NCI-H1694 (cell line): ENCODE measurements at regions not wholly inside any gene's neighbourhood (a gene's known extent, or its start where the extent isn't known, plus 50 kb on each side); places are given as distances from the start of the nearest gene placed in this dataset.
A peak's percentile ranks its signal among the peaks of the same experiment; 100 is the strongest.

Source experiments
- DNase-seq: peaks from one replicate; lab custom pipeline; 2025; lab: John Stamatoyannopoulos, UW

DNA sequence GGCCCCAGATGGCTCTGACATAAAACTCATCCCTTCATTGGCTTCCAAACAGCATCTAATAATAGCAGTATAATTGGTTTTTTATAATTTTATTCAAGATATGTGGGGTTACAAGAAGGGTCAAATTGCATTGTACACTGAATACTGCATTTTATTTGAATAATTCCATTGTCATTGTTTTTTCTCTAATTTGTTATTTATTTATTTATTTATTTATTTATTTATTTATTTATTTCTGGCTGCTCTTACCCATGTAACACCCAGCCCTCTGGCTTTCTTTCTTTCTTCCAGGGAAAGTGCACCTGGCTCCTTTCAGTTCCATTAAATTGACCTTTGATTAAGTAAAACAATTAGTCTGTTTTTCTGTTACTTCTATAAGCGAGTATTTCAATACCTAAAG lies 210.1 kb downstream of the CDH9 start:
- DNase-seq = no peak

DNA sequence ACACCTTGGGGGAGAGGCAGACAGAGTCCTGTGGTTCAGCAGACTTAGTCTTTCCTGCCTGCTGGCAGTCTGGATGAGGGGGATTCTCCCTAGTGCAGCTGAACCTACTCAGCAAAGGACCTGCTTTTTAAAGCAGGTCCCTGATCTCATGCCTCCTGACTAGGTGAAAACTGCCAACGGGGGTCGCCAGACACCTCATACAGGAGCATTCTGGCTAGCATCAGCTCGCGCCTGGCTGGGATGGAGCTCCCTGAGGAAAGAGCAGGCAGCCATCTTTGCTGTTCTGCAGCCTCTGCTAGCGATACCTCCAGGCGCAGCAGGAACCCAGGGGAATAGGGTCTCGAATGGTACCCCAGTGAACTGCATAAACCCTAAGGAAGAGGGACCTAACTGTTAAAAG lies 225.2 kb downstream of the CDH9 start:
- no peak for DNase-seq

DNA sequence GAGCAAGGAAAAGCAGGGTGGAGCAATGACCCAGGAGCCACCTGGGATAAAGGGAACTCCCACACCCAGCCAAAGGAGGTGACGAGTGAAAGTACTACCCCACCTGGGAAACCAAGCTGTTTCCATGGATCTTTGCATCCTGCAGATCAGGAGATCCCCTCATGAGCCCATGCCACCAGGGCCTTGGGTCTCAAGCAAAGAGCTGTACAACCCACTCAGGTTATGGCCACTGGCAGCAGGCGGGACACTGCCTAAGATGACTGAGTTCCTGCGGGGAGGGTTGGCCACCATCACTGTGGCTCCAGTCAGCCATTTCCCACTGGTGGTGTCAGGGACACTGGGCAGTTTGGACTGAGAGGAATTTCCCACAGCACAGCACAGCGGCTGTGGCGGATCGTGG lies 225.7 kb downstream of the CDH9 start:
- DNase-seq = no peak

DNA sequence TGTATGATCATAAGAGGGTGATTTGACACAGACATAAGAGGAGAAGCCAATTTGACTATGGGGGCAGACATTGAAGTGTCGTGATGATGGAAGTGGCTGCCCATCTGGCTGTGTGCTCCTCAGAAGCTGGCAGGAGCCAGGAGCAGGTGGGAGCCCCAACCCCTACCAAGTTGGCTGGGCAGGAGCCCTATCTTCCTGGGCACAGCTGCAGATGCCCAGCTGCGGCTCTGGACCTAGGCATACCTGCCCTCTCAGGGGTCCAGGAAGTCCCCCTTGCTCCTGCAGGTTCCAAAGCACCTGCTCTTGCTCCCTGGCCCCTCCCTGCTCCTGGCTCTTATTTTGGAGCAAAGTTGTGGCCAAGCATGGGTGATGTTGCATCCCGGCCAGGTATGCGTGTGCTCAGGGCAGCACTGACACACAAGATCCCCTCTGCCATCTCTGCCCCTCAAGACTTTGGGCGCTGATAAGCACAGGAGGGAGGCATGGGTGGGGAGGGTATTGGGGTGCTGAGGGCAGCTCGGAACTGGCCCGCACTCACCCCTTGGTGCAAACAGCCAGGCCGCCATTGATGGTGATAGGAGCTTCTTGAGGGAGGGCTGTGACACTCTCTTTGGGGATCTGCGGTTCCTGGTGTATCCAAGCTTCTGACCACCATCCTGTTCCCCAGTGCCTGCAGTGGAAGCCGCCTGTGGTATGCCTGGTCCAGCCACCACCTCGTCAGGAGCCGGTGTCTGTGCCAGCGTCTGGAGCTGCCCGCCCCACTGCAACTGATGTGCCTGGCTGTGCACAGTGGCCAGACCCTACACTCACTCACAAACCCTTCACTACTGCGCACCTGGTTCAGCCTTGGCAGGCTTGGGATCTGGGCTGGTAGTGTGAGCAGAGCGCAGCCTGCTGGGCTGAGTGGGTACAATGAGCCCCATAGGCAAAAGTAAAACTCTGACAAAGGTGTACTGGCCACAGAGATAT lies 230.9 kb downstream of the CDH9 start:
- DNase-seq = no peak

DNA sequence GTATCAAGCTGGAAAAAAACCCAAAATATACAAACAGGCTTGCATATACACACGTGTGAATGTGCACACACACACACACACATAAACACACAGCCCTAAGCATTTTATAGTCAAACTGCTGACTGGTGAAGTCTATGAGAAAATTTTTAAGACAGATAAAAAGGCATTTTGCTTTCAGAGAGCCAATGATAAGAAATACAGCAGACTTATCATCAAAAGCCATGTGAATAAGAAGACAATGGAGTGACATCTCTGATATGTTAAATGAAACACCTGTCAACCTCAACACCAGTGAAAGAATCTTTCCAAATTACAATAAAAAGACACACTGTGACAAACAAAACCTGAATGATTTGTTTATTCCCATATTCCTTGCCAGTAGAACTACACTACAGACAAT lies 233.3 kb downstream of the CDH9 start:
- no peak for DNase-seq

DNA sequence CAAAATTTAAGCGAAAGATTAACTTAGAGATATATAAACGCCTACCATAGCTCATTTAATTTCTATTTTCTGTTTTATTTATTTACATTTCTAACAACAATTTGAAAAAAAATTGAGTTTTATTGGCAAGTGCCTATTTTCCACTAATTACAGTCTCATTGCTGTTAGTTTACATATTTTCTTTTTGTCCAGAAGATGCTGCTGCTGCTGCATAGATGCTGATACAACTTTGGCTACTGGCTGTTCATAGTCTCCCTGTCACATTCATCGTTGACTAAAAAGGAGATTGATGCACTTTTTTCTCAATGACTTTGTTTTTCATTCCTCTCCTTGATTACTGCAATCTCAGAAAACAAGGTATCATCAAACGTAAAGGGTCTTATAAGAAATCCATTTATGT lies 235.4 kb downstream of the CDH9 start:
- no peak for DNase-seq

DNA sequence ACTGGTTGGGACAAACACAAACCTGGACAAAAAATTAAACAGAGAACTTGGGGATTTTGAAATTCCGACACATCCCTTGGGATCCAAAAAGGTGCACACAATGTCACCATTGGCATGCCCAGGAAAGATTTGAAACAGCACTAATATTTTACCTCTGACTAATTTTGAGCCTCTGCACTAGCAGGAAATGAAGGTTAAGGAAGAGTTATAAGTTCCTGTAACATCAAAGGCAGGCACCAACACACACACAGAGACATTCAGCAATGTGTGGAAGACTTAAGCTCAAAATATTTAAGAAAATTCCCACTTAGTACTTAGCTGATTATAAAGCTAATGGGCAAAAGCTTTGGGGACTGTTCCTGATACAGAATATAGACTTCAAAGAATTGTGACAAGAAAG lies 247.0 kb downstream of the CDH9 start:
- no peak for DNase-seq

DNA sequence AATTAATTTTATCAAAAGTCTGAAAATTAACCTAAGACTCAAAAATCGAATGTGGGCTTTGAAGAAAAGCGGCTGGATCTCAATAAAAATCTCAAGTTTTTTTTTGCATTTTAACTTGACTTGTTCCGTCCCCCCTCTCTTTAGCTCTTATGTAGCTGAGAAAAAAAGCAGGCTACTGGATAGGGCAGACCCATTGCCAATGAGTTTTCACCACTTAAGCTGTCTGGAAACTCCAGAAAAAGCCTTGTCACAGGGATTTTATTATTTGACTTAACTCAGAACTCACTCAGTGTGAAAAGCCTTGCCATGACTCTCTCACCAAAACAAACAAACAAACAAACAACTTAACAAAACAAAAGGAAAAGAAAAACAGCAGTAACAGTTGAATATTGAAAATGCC lies 247.4 kb downstream of the CDH9 start:
- no peak for DNase-seq

DNA sequence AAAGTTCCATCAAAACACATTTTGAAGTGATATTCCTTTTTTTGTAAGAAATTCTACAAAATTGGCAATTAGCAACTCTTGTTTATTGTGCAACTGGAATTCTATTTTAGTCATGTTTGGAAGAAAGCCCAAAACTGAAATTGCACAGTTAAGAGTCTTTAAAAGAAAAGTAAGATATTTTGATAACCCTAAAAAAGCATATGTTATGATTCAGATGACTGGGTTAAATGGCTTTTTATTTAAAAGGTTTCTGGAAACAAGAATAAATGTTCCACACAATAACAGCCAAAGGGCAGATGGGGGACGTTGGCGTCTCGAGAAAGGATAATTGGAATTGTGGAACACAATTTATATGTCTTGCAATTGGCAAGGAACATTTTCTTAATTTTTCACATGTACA lies 275.2 kb downstream of the CDH9 start:
- no peak for DNase-seq

DNA sequence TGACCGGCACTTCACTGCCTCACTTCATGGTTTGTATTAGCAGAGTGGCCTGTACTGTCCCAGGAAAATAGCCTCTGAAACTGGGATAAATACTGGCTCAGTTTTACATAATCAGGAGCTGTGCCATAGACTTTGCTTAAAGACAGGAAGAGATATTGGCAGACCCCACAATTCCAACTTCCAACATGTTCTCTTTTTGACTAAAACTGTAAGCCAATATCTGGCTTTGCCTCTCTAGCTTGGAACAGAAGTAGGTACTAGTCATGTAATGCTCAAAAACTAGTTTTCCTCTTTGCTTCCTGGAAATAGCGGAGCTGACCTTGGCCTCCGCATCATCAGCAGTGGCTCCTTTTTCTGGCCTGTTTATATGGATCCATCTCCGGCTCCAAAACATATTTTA lies 276.9 kb downstream of the CDH9 start:
- DNase-seq = no peak

DNA sequence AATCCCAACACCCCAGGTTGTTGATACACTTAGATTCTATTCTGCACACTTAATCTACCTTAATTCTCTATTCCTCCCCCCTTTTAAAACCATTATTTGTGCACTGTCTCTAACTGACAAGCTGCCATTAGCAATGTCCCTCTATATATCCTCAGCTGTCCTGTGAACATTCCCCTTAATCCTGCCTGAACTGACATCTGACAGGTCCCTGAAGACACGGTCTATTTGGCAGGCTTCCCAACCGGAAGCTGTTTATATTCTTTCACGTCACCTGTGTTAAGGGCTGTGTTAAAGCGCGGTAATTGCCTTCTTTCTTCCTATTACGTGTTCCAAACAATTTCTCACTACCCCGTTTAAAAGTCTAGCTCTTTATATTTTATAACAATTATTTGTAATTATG lies 277.3 kb downstream of the CDH9 start:
- no peak for DNase-seq

DNA sequence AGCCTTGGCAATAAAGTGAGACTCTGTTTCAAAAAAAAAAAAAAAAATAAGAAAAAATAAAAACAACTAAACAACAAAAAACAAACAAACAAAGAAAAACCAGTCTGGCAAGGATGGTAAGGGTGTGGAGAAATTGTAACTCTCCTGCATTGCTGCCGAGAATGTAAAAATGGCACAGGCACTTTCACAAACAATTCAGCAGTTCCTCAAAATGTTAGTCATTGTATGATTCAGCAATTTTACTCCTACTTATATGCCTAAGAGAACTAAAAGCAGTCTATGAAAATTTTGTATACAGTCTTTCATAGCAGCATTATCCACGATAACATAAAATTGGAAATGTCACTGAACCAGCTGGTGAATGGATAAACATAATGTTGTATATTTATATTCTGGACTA lies 280.4 kb downstream of the CDH9 start:
- DNase-seq = no peak

DNA sequence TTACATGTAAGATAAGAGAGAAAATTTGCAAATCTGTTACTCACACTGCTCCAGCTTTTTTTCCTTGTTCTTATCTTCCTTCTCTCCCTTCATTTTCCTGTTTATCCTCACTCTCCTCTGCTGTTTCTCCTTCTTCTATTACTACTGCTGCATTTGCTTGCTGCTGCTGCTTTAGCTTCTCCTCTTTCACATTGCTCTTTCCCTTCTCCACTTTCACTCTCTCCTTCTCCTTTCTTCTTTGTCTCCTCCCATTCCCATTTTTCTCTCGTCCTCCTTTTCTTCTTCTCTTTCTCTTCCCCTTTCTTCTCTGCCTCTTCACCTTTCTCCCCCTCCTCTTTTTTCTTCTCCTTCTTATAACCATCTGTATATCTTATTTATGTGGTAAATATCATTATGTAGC lies 288.6 kb downstream of the CDH9 start:
- no peak for DNase-seq

DNA sequence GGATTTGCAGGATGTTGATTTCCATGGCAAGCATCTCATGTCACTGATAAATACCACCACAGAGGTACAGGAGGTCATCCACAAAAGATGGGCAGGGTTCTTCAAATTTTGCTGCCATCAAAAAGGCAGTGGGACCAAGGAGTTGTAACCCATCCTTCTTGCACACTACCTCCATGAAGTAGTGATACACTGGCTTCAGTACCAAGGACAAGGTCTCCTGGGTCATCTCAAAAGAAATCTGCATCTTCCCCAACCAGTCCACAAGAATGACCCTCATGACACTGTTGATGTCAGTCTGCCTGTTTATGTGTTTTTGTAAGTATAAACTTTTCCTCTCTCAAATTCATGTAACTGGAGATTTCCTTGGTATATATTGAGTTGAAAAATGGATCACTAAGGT lies 298.2 kb downstream of the CDH9 start:
- DNase-seq = no peak

DNA sequence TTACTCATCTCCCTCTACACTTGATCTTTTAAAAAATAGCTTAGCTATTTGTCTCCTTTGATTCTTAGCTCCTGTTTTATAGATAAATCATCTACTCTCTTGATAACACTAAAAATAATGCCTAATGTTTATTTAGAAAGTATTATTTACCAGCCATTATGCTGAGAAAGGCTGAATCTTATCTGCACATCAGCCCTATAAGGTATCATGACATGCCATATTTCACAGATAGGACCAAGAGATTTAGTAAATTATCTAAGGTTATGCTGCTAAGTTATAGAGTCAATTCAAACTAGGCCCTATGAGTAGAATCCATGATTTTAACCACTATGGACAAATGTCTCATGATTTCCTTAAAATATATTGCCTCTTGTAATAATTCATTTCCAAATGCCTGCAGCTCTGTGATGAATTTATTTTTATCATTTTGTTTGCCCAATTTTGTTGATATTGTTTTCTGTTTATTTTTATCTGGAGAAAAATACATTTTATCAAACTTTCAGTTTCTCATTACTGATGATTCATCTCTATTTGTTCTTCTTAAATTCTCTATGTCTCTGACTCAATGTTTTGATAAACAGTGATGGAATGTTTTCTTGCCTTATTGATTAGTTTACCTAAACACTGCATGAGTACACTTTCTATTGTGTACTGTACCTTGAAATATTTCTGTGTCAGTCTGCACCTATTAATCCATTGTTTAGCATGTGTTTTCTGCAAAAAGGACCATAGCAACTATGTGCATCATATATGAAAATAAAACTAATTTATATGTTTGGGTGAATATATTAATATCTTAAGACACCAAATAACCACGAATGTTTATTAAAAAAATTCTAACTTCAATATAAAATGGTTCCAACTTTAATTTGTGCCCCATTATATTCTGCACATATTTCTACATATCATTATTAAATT lies 300.8 kb downstream of the CDH9 start:
- no peak for DNase-seq

DNA sequence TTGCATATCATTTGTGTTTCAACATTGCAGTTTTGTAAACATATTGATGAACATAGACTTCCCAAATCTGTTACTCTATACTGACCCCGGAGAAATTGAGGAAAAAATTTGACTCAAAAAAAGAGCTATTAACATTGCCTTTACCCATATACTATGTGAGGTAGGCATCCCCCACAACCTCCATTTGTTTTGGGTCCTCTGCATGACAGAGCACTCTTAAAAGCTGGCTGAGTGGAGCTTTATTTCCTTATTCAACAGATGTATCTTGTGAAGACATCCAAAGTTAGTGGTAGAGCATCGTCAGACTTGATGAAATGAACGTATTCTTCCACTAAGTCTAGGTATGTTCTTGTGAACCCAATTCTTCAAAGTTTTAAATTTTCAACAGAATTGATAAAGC lies 310.5 kb downstream of the CDH9 start:
- no peak for DNase-seq

DNA sequence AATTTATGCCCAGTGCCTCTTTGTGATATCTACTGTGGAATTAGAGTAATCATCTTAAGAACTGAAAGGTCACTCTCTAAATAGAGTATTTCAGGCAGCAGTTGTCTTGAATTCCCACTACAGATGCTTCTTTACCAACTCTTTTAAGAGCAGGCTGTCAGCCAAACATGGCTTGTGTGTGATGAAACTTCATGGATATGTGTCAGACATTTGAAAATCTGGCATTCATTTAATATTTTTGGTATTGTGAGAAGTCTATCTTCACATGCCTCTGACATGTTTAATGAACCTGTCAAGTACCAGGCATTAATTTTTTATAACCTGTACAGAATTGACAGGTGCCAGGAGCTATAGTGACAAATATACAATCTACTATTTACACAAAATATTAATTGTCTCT lies 318.6 kb downstream of the CDH9 start:
- no peak for DNase-seq

DNA sequence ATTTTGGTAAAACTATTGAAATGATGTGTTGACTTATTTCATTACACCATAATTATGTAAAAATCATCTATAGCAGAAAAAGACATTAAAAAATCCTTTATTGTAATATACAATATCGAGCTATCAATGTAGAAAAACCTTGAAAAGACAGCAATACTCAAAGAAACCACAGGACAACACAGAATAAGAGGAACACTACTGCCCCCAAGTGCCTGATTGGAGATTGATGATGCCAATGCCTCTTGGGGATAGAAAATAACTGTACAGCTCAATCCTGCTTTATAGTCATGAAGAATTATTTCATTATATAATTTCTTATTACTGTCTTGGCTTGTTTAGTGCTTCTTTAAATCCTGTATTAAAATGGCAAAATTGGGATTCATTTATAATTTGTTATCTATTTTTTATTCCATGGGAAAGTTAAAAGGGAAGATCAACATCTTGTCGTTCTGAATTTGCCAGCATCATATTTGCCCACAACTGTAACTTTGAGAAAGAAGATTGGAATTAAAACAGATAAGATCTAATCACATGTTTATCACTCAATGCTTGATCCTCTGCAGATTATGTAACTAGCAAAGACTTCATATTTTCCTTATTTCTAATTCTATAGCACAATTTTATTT lies 337.5 kb downstream of the CDH9 start:
- DNase-seq = peak; percentile 80

DNA sequence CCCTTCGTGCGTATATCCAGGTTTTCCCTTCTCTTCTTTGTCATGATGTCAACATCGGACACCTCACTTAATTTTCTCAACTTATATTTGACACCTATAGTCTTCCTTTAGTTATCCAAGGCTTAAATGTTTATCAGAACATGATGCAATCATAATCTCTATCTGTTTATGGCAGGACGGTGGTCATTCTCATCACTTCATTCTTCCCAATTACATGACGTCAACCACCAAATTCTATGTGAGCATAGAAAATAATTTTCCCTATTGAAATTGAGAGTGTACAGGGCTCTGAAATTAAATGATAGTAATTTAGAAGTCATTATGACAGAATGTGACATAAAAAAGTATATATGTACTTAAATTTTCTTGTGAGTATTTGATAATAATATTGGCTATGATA lies 345.4 kb downstream of the CDH9 start:
- DNase-seq = no peak

DNA sequence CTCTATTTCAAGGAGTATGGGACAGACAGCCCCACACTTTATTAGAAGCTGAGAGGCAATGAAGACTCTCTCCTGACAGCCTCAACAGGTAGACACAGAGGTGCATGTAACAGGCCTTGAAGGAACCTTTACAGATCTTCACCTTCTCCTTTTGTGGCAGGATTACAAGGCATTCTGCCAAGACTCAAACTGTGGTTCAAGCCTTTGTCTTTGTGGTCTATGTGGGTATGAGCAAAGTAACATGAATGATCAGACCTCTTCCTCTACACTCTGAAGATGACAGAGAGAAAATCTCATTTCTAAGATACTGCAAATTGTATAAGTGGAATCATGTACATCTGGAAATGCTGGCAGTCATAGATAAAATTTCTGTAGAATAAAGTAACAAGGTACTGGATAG lies 346.9 kb downstream of the CDH9 start:
- no peak for DNase-seq

DNA sequence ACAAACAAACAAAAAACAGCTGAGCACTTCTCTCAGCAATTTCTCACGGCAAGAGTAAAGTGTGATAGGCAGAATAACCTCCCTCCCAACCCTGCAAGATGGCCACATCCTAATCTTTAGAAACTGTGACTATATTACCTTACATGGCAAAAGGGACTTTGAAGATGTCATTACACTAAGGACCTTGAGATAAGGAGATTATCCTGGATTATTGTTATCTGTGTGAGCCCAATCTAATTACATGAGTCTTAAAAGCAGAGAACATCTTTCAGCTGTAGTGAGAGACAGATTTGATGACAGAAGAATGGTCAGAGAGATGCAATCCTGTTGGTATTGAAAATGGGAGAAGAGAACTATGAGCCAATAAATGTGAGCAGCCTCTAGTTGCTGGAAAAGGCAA lies 347.9 kb downstream of the CDH9 start:
- DNase-seq = no peak

DNA sequence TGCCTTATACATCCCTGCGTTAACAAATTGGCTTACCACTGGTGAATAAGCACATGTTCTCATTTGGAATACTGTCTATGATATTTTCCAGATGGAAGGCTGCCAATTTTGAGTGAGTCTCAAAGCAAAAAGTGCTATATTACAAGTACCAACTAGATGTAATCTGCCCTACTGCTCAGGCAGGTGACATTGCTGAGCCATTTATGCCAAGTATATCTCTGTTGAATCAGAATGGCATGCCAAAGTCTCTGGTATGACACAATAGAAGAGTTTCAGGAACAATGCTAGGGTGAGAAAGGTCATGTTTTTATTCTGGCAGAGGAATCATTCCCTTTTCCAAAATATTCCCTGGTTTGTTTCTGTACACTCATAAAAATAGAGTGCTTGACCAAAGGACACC lies 356.5 kb downstream of the CDH9 start:
- no peak for DNase-seq

DNA sequence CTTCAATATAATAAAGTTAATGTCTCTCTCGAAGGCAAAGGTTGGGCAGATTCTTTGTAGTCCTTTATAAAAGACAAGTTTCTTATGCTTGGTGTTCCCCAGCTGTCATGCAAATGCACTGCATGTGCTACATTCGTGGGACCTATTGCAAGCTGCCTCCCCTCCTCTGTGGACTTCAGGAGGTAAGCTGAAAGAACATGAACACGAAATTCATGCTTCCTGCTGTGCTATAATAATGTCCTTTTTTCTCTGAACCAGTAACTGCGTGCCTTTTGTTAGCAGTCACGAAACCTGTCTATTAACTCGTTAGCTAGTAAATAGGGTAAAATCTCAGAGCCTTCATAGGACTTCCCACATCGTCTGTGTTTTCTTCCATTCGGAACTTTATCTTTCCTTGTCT lies 363.5 kb downstream of the CDH9 start:
- no peak for DNase-seq
